Panc1 (cell line): ENCODE measurements at regions not wholly inside any gene's neighbourhood (a gene's known extent, or its start where the extent isn't known, plus 50 kb on each side); places are given as distances from the start of the nearest gene placed in this dataset.

Source experiments
- POLR2AphosphoS5 ChIP-seq: IDR thresholded peaks from 2 replicates; pipeline ENCODE4 v1.6.1; 2012; ENCODE audit warnings: mild to moderate bottlenecking, low read depth, low read length, moderate library complexity
- SIN3A ChIP-seq: IDR thresholded peaks from 2 replicates; pipeline ENCODE4 v1.6.1; 2012; ENCODE audit warnings: low read depth, mild to moderate bottlenecking, low read length, moderate library complexity, borderline replicate concordance; ENCODE audit not compliant: insufficient read depth
- TCF7L2 ChIP-seq: IDR thresholded peaks from 2 replicates; pipeline ENCODE4 v1.6.1; 2011; ENCODE audit warnings: mild to moderate bottlenecking, low read depth, low read length, inconsistent platforms
- TF ChIP-seq, protein P1 (sequence below): fragments of 450-650 bp; IDR thresholded peaks from 2 replicates; pipeline ENCODE4 v1.5.1; 2017; ENCODE audit warnings: mild to moderate bottlenecking
- TF ChIP-seq, protein P2 (sequence below), 2 experiments: IDR thresholded peaks; 2 replicates each; pipeline ENCODE4 v1.6.1; 2011 to 2012; ENCODE audit warnings: low read depth in 2 of 2, control low read depth in 1 of 2, low read length in 1 of 2, mild to moderate bottlenecking in 1 of 2, moderate library complexity in 1 of 2; ENCODE audit not compliant: insufficient read depth in 1 of 2

DNA sequence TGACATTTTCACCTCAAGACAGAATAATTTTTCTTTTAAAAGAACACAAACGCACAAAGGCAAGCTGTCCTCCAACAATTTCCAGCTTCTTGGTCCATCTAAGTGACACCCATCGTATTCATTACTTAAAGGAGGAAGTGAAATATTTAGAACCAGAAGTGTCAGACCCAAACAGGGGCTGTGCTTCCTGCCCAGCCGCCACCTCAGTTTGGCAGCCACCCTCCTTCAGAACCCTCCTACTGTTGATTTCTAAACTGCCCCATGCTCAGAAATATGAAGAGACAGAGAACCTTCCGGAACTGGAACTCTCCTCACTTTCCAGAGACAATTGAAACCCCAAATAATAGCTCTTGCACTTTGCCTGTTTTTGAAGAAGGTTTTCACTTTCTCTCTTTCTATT, 734.8 kb upstream of the SALL3 start:
- TF ChIP-seq, protein P1, sequence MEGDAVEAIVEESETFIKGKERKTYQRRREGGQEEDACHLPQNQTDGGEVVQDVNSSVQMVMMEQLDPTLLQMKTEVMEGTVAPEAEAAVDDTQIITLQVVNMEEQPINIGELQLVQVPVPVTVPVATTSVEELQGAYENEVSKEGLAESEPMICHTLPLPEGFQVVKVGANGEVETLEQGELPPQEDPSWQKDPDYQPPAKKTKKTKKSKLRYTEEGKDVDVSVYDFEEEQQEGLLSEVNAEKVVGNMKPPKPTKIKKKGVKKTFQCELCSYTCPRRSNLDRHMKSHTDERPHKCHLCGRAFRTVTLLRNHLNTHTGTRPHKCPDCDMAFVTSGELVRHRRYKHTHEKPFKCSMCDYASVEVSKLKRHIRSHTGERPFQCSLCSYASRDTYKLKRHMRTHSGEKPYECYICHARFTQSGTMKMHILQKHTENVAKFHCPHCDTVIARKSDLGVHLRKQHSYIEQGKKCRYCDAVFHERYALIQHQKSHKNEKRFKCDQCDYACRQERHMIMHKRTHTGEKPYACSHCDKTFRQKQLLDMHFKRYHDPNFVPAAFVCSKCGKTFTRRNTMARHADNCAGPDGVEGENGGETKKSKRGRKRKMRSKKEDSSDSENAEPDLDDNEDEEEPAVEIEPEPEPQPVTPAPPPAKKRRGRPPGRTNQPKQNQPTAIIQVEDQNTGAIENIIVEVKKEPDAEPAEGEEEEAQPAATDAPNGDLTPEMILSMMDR = no peak
- TF ChIP-seq, protein P2, sequence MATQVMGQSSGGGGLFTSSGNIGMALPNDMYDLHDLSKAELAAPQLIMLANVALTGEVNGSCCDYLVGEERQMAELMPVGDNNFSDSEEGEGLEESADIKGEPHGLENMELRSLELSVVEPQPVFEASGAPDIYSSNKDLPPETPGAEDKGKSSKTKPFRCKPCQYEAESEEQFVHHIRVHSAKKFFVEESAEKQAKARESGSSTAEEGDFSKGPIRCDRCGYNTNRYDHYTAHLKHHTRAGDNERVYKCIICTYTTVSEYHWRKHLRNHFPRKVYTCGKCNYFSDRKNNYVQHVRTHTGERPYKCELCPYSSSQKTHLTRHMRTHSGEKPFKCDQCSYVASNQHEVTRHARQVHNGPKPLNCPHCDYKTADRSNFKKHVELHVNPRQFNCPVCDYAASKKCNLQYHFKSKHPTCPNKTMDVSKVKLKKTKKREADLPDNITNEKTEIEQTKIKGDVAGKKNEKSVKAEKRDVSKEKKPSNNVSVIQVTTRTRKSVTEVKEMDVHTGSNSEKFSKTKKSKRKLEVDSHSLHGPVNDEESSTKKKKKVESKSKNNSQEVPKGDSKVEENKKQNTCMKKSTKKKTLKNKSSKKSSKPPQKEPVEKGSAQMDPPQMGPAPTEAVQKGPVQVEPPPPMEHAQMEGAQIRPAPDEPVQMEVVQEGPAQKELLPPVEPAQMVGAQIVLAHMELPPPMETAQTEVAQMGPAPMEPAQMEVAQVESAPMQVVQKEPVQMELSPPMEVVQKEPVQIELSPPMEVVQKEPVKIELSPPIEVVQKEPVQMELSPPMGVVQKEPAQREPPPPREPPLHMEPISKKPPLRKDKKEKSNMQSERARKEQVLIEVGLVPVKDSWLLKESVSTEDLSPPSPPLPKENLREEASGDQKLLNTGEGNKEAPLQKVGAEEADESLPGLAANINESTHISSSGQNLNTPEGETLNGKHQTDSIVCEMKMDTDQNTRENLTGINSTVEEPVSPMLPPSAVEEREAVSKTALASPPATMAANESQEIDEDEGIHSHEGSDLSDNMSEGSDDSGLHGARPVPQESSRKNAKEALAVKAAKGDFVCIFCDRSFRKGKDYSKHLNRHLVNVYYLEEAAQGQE (IDR thresholded peaks at IDR 0.05; ENCODE audit: insufficient read depth in 1 of 2, low read depth in 2 of 2, low read length in 1 of 2) = no peak
- TF ChIP-seq TCF7L2 (no peak), POLR2AphosphoS5 (no peak), SIN3A (no peak)
